ENCODE measurements at regions not wholly inside any gene's neighbourhood (a gene's known extent, or its start where the extent isn't known, plus 50 kb on each side); places are given as distances from the start of the nearest gene placed in this dataset.

DNA sequence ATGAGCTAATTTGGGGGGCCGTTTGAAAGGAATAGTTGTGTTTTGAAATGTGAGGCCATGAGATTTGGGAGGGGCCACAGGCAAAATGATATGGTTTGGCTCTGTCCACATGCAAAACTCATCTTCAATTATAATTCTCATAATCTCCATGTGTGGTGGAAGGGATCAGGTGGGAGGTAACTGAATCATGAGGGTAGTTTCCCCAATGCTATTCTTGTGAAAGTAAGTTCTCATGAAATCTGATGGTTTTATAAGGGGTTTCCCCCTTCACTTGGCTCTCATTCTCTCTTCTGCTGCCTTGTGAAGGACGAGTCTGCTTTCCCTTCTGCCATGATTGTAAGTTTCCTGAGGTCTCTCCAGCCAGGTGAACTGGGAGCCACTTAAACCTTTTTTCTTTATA lies 490.8 kb upstream of the GRM3 start:
- TF ChIP-seq ZNF274 (IDR thresholded peaks at IDR 0.05; ENCODE audit: low read depth, low read length), result no peak
- no peak for TF ChIP-seq YY1 (IDR thresholded peaks at IDR 0.05; ENCODE audit: insufficient read depth, insufficient read length)
- no peak for TF ChIP-seq SUZ12 (IDR thresholded peaks at IDR 0.05; ENCODE audit: extremely low read depth, insufficient read depth, insufficient read length)
